ENCODE measurements at regions not wholly inside any gene's neighbourhood (a gene's known extent, or its start where the extent isn't known, plus 50 kb on each side); places are given as distances from the start of the nearest gene placed in this dataset.

DNA sequence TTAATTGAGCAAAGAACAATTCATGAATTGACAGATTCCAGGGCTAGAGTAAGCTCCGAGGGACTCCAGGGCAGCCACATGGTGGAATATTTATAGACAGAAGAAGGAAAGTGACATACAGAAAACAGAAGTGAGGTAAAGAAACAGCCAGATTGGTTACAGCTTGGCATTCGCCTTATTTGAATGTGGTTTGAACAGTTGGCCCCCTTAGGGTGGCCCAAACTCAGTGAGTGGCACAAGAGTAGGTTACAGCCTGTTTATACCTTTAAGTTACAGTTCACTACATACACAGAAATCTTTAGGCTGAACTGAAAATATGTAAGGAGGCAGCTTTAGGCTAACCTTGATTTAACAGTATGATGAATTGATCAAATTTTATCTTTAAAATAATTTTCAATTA is 174.5 kb upstream of the CNOT2 start:
- TF ChIP-seq, protein P1, sequence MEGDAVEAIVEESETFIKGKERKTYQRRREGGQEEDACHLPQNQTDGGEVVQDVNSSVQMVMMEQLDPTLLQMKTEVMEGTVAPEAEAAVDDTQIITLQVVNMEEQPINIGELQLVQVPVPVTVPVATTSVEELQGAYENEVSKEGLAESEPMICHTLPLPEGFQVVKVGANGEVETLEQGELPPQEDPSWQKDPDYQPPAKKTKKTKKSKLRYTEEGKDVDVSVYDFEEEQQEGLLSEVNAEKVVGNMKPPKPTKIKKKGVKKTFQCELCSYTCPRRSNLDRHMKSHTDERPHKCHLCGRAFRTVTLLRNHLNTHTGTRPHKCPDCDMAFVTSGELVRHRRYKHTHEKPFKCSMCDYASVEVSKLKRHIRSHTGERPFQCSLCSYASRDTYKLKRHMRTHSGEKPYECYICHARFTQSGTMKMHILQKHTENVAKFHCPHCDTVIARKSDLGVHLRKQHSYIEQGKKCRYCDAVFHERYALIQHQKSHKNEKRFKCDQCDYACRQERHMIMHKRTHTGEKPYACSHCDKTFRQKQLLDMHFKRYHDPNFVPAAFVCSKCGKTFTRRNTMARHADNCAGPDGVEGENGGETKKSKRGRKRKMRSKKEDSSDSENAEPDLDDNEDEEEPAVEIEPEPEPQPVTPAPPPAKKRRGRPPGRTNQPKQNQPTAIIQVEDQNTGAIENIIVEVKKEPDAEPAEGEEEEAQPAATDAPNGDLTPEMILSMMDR (IDR thresholded peaks at IDR 0.05) = no peak
- no peak for TF ChIP-seq POLR2A (IDR thresholded peaks at IDR 0.05)
